K562 (cell line): ENCODE measurements at regions not wholly inside any gene's neighbourhood (a gene's known extent, or its start where the extent isn't known, plus 50 kb on each side); places are given as distances from the start of the nearest gene placed in this dataset.

Source experiments
- ATAC-seq: fragments of 200-7000 bp; cut with Tn5 transposase; 3 replicates; pipeline ENCODE4 v1.9.1; 2020; ENCODE audit warnings: moderate library complexity
- BruUV-seq: library from RNA; stranded (reverse); fragments of 400-500 nt; replicated peaks from 2 replicates; lab custom pipeline; 2021; lab: Mats Ljungman, UMichigan
- CTCF ChIA-PET: fragments of 300-600 bp; formaldehyde crosslinking; extraction: SDS; loops from one replicate; lab custom pipeline; 2021; ENCODE audit warnings: low intra/inter-chr PET ratio; lab: Yijun Ruan, JAX
- POLR2A ChIA-PET: fragments of 300-600, 350-650 bp; sonication (Branson Sonifier 250); formaldehyde crosslinking; extraction: SDS; loops from one replicate; lab custom pipeline; 2021; ENCODE audit warnings: antibody characterized with exemption, inconsistent platforms; lab: Yijun Ruan, JAX
- DNase-seq, 4 experiments: peaks; one replicate each; pipeline versions ENCODE4 v3.0.0 to v3.0.0-alpha.2; 2011 to 2018; ENCODE audit warnings: low spot score in 3 of 4, mixed read lengths in 3 of 4; ENCODE audit errors: extremely low read depth in 1 of 4
- FAIRE-seq: peaks from 2 replicates; lab custom pipeline; 2011; peaks lifted over from hg19 to GRCh38; lab: Jason Lieb, UNC
- H2AFZ ChIP-seq: 2 replicates; pipeline ENCODE4 v1.6.0; 2011; ENCODE audit warnings: low read depth, low read length, control low read depth, inconsistent platforms
- H3K27ac ChIP-seq: fragments of 200-600 bp; 3 replicates; pipeline ENCODE4 v1.8.0; 2011; ENCODE audit warnings: low read depth, mild to moderate bottlenecking, control low read depth, inconsistent platforms, low read length, moderate library complexity, mixed read lengths; ENCODE audit errors: extremely low read depth
- H3K27me3 ChIP-seq, 2 experiments: fragments of 300-600 bp in 1 of 2; 2 replicates in 1 of 2; 3 replicates in 1 of 2; pipeline versions ENCODE4 v1.6.0 to v1.8.0; 2011; ENCODE audit warnings: inconsistent platforms in 2 of 2, low read length in 2 of 2, mild to moderate bottlenecking in 1 of 2, mixed read lengths in 1 of 2, moderate library complexity in 1 of 2; ENCODE audit not compliant: control insufficient read depth in 2 of 2, insufficient read depth in 2 of 2
- H3K36me3 ChIP-seq: fragments of 300-600 bp; 3 replicates; pipeline ENCODE4 v1.8.0; 2011; ENCODE audit warnings: mild to moderate bottlenecking, low read length, inconsistent platforms; ENCODE audit not compliant: control insufficient read depth, insufficient read depth
- H3K4me1 ChIP-seq, 2 experiments: fragments of 200-600 bp in 1 of 2; replicated peaks in 1 of 2; 2 replicates in 1 of 2; 3 replicates in 1 of 2; pipeline versions ENCODE4 v1.5.1 to v1.8.0; 2011; ENCODE audit warnings: inconsistent platforms in 2 of 2, low read length in 2 of 2, mild to moderate bottlenecking in 1 of 2, mixed read lengths in 1 of 2, moderate library complexity in 1 of 2; ENCODE audit not compliant: control insufficient read depth in 2 of 2, insufficient read depth in 2 of 2
- H3K4me2 ChIP-seq: 2 replicates; pipeline ENCODE4 v1.6.1; 2011; ENCODE audit warnings: low read length, control low read depth, inconsistent platforms, mixed read lengths; ENCODE audit not compliant: insufficient read depth
- H3K4me3 ChIP-seq: fragments of 200-600 bp; sonication (generic), shearing (Covaris generic); 2 replicates; pipeline ENCODE4 v1.5.1; 2016; ENCODE audit warnings: control low read depth, inconsistent platforms
- H3K79me2 ChIP-seq: fragments of 200-600 bp; 3 replicates; pipeline ENCODE4 v1.8.0; 2011; ENCODE audit warnings: low read length, inconsistent platforms; ENCODE audit not compliant: control insufficient read depth, insufficient read depth
- H3K9ac ChIP-seq, 2 experiments: 2 replicates each; pipeline versions ENCODE4 v1.6.0 to v1.6.1; 2011; ENCODE audit warnings: low read depth in 2 of 2, low read length in 2 of 2, control low read depth in 1 of 2, inconsistent platforms in 1 of 2, mild to moderate bottlenecking in 1 of 2, mixed read lengths in 1 of 2; ENCODE audit not compliant: insufficient read depth in 1 of 2
- H3K9me1 ChIP-seq: one replicate; pipeline ENCODE4 v1.6.0; 2011; ENCODE audit warnings: inconsistent platforms, mild to moderate bottlenecking, low read length, moderate library complexity; ENCODE audit not compliant: control insufficient read depth, insufficient read depth
- H3K9me3 ChIP-seq: replicated peaks from 2 replicates; pipeline ENCODE4 v1.5.1; 2011; ENCODE audit warnings: low read depth, low read length, inconsistent platforms; ENCODE audit not compliant: control insufficient read depth, insufficient read depth
- H4K20me1 ChIP-seq: replicated peaks from 2 replicates; pipeline ENCODE4 v1.6.1; 2011; ENCODE audit warnings: low read length, inconsistent platforms, mixed read lengths; ENCODE audit not compliant: control insufficient read depth, insufficient read depth
- CBX8 ChIP-seq: fragments of 200-600 bp; sonication (generic); IDR thresholded peaks from 2 replicates; pipeline ENCODE4 v1.6.1; 2012; ENCODE audit warnings: borderline replicate concordance, mixed run types, low read depth, mild to moderate bottlenecking, moderate library complexity, mixed read lengths, low read length, control low read depth, inconsistent platforms; ENCODE audit not compliant: poor library complexity, severe bottlenecking; ENCODE audit errors: extremely low read depth
- CREM ChIP-seq: IDR thresholded peaks from 2 replicates; pipeline ENCODE4 v1.6.1; 2014; ENCODE audit warnings: antibody characterized with exemption, low read depth
- CSDE1 ChIP-seq, 2 experiments: fragments of 450-650 bp; IDR thresholded peaks; 2 replicates each; pipeline ENCODE4 v1.6.1; 2016; ENCODE audit warnings: mild to moderate bottlenecking in 1 of 2
- MAFF ChIP-seq: IDR thresholded peaks from 2 replicates; pipeline ENCODE4 v1.6.1; 2012; ENCODE audit warnings: low read length, improper control_type of control experiment
- PURB ChIP-seq: sonication (generic); formaldehyde crosslinking; IDR thresholded peaks from 2 replicates; pipeline ENCODE4 v1.9.0; 2021; ENCODE audit warnings: low read depth, mild to moderate bottlenecking, missing genetic modification reagents
- RAD21 ChIP-seq, 2 experiments: fragments of 250-450 bp in 1 of 2; fragments of 450-650 bp in 1 of 2; sonication (Bioruptor Pico) in 1 of 2; formaldehyde crosslinking in 1 of 2; IDR thresholded peaks in 1 of 2; conservative IDR thresholded peaks in 1 of 2; 2 replicates each; pipeline versions ENCODE4 v1.4.0 to v1.8.0; 2020 to 2022; ENCODE audit warnings: mild to moderate bottlenecking in 2 of 2, moderate library complexity in 1 of 2
- RFX1 ChIP-seq: fragments of 450-650 bp; IDR thresholded peaks from 2 replicates; pipeline ENCODE4 v1.6.1; 2016; ENCODE audit warnings: mild to moderate bottlenecking, moderate library complexity
- RNF219 ChIP-seq: fragments of 250-450 bp; sonication (Bioruptor Pico); IDR thresholded peaks from 2 replicates; pipeline ENCODE4 v1.5.0; 2022; ENCODE audit warnings: mild to moderate bottlenecking
- SIRT6 ChIP-seq: IDR thresholded peaks from one replicate; pipeline ENCODE4 v1.6.1; 2012; ENCODE audit warnings: low read depth, mild to moderate bottlenecking, control low read depth, inconsistent platforms, low read length, moderate library complexity
- TOE1 ChIP-seq, 2 experiments: fragments of 450-650 bp in 1 of 2; sonication (generic) in 1 of 2; formaldehyde crosslinking in 1 of 2; IDR thresholded peaks; 2 replicates each; pipeline versions ENCODE4 v1.7.1 to v1.8.0; 2016 to 2022; ENCODE audit warnings: borderline replicate concordance in 2 of 2, mild to moderate bottlenecking in 2 of 2, antibody characterized with exemption in 1 of 2, inconsistent platforms in 1 of 2, low read depth in 1 of 2, missing genetic modification reagents in 1 of 2, moderate library complexity in 1 of 2
- ZFX ChIP-seq: sonication (generic); formaldehyde crosslinking; IDR thresholded peaks from 2 replicates; pipeline ENCODE4 v1.8.0; 2022; ENCODE audit warnings: mild to moderate bottlenecking, missing genetic modification reagents, moderate library complexity
- WGBS: fragments of 100-300 bp; shearing (Covaris generic); methylation state at CpG from one replicate; pipeline ENCODE4 v1.1.6; 2016; ENCODE audit warnings: low coverage, mixed read lengths; ENCODE audit not compliant: insufficient coverage; ENCODE audit errors: missing lambda C conversion rate; 5-methylcytosine and 5-hydroxymethylcytosine counted together
- in situ Hi-C: fragments of 300-500 bp; cut with MboI; formaldehyde crosslinking; loops from 4 replicates; pipeline ENCODE4 v1.15.0; 2018; ENCODE audit warnings: inconsistent platforms, mixed read lengths
- intact Hi-C: fragments of 100-400 bp; cut with micrococcal nuclease; formaldehyde crosslinking; loops from 2 replicates; pipeline ENCODE4 v1.14.2; 2022
- TF ChIP-seq, protein P1 (sequence below): sonication (generic); formaldehyde crosslinking; IDR thresholded peaks from 2 replicates; pipeline ENCODE4 v1.8.0; 2022; ENCODE audit warnings: mild to moderate bottlenecking, missing genetic modification reagents
- TF ChIP-seq, protein P2 (sequence below): fragments of 450-650 bp; IDR thresholded peaks from 2 replicates; pipeline ENCODE4 v1.6.1; 2018; ENCODE audit warnings: mild to moderate bottlenecking, low read depth; ENCODE audit not compliant: partially characterized antibody

- TF ChIP-seq SIRT6 (no peak), RFX1 (no peak)
- TF ChIP-seq, protein P1, sequence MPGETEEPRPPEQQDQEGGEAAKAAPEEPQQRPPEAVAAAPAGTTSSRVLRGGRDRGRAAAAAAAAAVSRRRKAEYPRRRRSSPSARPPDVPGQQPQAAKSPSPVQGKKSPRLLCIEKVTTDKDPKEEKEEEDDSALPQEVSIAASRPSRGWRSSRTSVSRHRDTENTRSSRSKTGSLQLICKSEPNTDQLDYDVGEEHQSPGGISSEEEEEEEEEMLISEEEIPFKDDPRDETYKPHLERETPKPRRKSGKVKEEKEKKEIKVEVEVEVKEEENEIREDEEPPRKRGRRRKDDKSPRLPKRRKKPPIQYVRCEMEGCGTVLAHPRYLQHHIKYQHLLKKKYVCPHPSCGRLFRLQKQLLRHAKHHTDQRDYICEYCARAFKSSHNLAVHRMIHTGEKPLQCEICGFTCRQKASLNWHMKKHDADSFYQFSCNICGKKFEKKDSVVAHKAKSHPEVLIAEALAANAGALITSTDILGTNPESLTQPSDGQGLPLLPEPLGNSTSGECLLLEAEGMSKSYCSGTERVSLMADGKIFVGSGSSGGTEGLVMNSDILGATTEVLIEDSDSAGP: no peak
Observed at GRCh38 chr4:102168580-102168979, 176.7 kb downstream of the SLC39A8 start (continued).

- no peak overlapping the region for H2AFZ ChIP-seq
- no peaks in the 10 kb centered on the region for H3K36me3 ChIP-seq
- no peak for FAIRE-seq
- H3K79me2 ChIP-seq: no peaks in the 10 kb centered on the region
- H3K4me3 ChIP-seq: no peak overlapping the region
- no peaks in the 10 kb centered on the region for H3K27me3 ChIP-seq
- in situ Hi-C loops (no loop called here), intact Hi-C loops (no loop called here)
- no peak for ATAC-seq
- 18% methylated on average over 6 of the region's 8 CpGs for WGBS
- ChIA-PET POLR2A (no interaction called here), CTCF (interaction anchor here (0.6 kb wide), 1 partner anchor 37 kb away, joined by 3 read pairs; no protein-coding TSS in a partner anchor)
- no peaks in the 10 kb centered on the region for H4K20me1 ChIP-seq
- H3K9ac ChIP-seq: no peak overlapping the region
- no peak for DNase-seq
- peaks cover 0 to 10% of the 10 kb centered on the region in 2 experiments; a peak in 3 of 5 replicates for H3K4me1 ChIP-seq
- H3K4me2 ChIP-seq: no peak overlapping the region
- no peaks in the 10 kb centered on the region for H3K9me1 ChIP-seq
- no peaks in the 10 kb centered on the region; the same call in 1 of the 2 replicates for H3K9me3 ChIP-seq
- BruUV-seq: no TSS peak
- TF ChIP-seq CBX8: no peak
- TF ChIP-seq TOE1 (IDR thresholded peaks at IDR 0.05; ENCODE audit: borderline replicate concordance): no peak
- no peak for TF ChIP-seq TOE1 (CRISPR knock-in tag; IDR thresholded peaks at IDR 0.05; ENCODE audit: borderline replicate concordance, low read depth)
- no peak for TF ChIP-seq PURB
- TF ChIP-seq CREM: no peak
- no peak for TF ChIP-seq MAFF
- TF ChIP-seq CSDE1 (IDR thresholded peaks at IDR 0.05): no peak
- TF ChIP-seq ZFX: no peak
- TF ChIP-seq RNF219 (CRISPR knock-in tag): no peak
- TF ChIP-seq, protein P2, sequence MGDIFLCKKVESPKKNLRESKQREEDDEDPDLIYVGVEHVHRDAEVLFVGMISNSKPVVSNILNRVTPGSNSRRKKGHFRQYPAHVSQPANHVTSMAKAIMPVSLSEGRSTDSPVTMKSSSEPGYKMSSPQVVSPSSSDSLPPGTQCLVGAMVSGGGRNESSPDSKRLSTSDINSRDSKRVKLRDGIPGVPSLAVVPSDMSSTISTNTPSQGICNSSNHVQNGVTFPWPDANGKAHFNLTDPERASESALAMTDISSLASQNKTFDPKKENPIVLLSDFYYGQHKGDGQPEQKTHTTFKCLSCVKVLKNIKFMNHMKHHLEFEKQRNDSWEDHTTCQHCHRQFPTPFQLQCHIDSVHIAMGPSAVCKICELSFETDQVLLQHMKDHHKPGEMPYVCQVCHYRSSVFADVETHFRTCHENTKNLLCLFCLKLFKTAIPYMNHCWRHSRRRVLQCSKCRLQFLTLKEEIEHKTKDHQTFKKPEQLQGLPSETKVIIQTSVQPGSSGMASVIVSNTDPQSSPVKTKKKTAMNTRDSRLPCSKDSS: no peak
- no peak for TF ChIP-seq RAD21 (CRISPR knock-in tag; conservative IDR thresholded peaks at IDR 0.05 in 1 of 2, IDR thresholded peaks at IDR 0.05 in 1 of 2)
- H3K27ac ChIP-seq: no peak overlapping the region
Observed at GRCh38 chr4:102165584-102165983, 179.7 kb downstream of the SLC39A8 start.
